GM12878 (cell line): ENCODE measurements at regions not wholly inside any gene's neighbourhood (a gene's known extent, or its start where the extent isn't known, plus 50 kb on each side); places are given as distances from the start of the nearest gene placed in this dataset.

Experiments used
- CBFB ChIP-seq: IDR thresholded peaks from 2 replicates; pipeline ENCODE4 v1.6.1; 2016; ENCODE audit warnings: antibody characterized with exemption, low read depth
- KDM1A ChIP-seq: fragments of 200-600 bp; sonication (generic); IDR thresholded peaks from 2 replicates; pipeline ENCODE4 v1.6.1; 2016; ENCODE audit warnings: borderline replicate concordance
- NR2F1 ChIP-seq: fragments of 450-650 bp; conservative IDR thresholded peaks from 2 replicates; pipeline ENCODE4 v1.6.1; 2017; ENCODE audit warnings: mild to moderate bottlenecking
- ZNF384 ChIP-seq: IDR thresholded peaks from 2 replicates; pipeline ENCODE4 v1.6.1; 2012; ENCODE audit warnings: low read depth, mild to moderate bottlenecking, low read length, improper control_type of control experiment, borderline replicate concordance
- TF ChIP-seq, protein P1 (sequence below): fragments of 150-350 bp; IDR thresholded peaks from 2 replicates; pipeline ENCODE4 v1.6.1; 2014; ENCODE audit warnings: mild to moderate bottlenecking, low read depth, low read length
- TF ChIP-seq, protein P2 (sequence below): fragments of 450-650 bp; IDR thresholded peaks from 2 replicates; pipeline ENCODE4 v1.6.1; 2017; ENCODE audit warnings: antibody characterized with exemption, mild to moderate bottlenecking, moderate library complexity
- TF ChIP-seq, protein P3 (sequence below): fragments of 450-650 bp; IDR thresholded peaks from 2 replicates; pipeline ENCODE4 v1.6.1; 2017; ENCODE audit warnings: mild to moderate bottlenecking
- TF ChIP-seq, protein P4 (sequence below): fragments of 450-650 bp; IDR thresholded peaks from 2 replicates; pipeline ENCODE4 v1.6.1; 2017; ENCODE audit warnings: mild to moderate bottlenecking, low read depth, inconsistent platforms; ENCODE audit not compliant: poor library complexity, severe bottlenecking

DNA sequence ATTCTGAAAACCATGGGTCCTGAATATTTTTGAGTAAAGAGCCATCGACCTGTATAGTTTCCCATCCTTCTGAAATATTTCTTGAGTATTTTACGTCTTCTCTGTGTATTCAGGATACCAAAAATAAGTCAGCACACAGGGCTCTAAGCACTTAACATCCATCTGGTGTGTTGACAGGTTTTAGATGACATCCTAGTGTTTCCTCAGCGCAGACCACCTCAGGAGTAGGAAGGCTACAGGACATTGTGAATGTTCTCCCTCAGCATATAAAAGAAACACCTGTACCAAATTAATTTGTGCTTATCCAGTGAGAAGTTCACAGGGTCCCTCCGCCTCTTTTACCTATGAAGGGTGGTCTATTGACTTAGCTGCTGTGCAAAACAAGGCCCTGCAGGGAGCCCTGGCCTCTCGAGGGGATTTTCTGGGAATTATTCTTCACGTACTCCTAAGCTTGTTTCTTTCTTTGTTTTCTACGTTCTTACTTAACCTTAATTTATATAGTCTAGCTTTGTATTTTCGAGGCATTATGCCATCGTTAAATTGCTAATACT lies 241.8 kb downstream of the FBXO8 start (continued):
- TF ChIP-seq, protein P1, sequence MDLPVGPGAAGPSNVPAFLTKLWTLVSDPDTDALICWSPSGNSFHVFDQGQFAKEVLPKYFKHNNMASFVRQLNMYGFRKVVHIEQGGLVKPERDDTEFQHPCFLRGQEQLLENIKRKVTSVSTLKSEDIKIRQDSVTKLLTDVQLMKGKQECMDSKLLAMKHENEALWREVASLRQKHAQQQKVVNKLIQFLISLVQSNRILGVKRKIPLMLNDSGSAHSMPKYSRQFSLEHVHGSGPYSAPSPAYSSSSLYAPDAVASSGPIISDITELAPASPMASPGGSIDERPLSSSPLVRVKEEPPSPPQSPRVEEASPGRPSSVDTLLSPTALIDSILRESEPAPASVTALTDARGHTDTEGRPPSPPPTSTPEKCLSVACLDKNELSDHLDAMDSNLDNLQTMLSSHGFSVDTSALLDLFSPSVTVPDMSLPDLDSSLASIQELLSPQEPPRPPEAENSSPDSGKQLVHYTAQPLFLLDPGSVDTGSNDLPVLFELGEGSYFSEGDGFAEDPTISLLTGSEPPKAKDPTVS = no peak
- TF ChIP-seq CBFB (no peak), ZNF384 (no peak), KDM1A (no peak), NR2F1 (no peak)
- TF ChIP-seq, protein P2, sequence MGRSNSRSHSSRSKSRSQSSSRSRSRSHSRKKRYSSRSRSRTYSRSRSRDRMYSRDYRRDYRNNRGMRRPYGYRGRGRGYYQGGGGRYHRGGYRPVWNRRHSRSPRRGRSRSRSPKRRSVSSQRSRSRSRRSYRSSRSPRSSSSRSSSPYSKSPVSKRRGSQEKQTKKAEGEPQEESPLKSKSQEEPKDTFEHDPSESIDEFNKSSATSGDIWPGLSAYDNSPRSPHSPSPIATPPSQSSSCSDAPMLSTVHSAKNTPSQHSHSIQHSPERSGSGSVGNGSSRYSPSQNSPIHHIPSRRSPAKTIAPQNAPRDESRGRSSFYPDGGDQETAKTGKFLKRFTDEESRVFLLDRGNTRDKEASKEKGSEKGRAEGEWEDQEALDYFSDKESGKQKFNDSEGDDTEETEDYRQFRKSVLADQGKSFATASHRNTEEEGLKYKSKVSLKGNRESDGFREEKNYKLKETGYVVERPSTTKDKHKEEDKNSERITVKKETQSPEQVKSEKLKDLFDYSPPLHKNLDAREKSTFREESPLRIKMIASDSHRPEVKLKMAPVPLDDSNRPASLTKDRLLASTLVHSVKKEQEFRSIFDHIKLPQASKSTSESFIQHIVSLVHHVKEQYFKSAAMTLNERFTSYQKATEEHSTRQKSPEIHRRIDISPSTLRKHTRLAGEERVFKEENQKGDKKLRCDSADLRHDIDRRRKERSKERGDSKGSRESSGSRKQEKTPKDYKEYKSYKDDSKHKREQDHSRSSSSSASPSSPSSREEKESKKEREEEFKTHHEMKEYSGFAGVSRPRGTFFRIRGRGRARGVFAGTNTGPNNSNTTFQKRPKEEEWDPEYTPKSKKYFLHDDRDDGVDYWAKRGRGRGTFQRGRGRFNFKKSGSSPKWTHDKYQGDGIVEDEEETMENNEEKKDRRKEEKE = no peak
- TF ChIP-seq, protein P3, sequence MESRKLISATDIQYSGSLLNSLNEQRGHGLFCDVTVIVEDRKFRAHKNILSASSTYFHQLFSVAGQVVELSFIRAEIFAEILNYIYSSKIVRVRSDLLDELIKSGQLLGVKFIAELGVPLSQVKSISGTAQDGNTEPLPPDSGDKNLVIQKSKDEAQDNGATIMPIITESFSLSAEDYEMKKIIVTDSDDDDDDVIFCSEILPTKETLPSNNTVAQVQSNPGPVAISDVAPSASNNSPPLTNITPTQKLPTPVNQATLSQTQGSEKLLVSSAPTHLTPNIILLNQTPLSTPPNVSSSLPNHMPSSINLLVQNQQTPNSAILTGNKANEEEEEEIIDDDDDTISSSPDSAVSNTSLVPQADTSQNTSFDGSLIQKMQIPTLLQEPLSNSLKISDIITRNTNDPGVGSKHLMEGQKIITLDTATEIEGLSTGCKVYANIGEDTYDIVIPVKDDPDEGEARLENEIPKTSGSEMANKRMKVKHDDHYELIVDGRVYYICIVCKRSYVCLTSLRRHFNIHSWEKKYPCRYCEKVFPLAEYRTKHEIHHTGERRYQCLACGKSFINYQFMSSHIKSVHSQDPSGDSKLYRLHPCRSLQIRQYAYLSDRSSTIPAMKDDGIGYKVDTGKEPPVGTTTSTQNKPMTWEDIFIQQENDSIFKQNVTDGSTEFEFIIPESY = no peak
- TF ChIP-seq, protein P4, sequence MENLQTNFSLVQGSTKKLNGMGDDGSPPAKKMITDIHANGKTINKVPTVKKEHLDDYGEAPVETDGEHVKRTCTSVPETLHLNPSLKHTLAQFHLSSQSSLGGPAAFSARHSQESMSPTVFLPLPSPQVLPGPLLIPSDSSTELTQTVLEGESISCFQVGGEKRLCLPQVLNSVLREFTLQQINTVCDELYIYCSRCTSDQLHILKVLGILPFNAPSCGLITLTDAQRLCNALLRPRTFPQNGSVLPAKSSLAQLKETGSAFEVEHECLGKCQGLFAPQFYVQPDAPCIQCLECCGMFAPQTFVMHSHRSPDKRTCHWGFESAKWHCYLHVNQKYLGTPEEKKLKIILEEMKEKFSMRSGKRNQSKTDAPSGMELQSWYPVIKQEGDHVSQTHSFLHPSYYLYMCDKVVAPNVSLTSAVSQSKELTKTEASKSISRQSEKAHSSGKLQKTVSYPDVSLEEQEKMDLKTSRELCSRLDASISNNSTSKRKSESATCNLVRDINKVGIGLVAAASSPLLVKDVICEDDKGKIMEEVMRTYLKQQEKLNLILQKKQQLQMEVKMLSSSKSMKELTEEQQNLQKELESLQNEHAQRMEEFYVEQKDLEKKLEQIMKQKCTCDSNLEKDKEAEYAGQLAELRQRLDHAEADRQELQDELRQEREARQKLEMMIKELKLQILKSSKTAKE = no peak
